ENCODE measurements at regions not wholly inside any gene's neighbourhood (a gene's known extent, or its start where the extent isn't known, plus 50 kb on each side); places are given as distances from the start of the nearest gene placed in this dataset.

GRCh38 chr3:193901007-193901406 lies 234.9 kb upstream of the HES1 start:
- TF ChIP-seq CTCF (IDR thresholded peaks at IDR 0.05; ENCODE audit: poor library complexity, severe bottlenecking), result no peak
- no peak for TF ChIP-seq TAF1 (IDR thresholded peaks at IDR 0.05; ENCODE audit: low read depth)
- TF ChIP-seq EZH2 (IDR thresholded peaks at IDR 0.05; ENCODE audit: borderline replicate concordance, insufficient read depth, low read length, poor library complexity, severe bottlenecking), result no peak
- no peak for TF ChIP-seq SMC3 (conservative IDR thresholded peaks at IDR 0.05; ENCODE audit: poor library complexity)

Data from neural cell (in vitro differentiated cells).